BJ (cell line): ENCODE measurements at regions not wholly inside any gene's neighbourhood (a gene's known extent, or its start where the extent isn't known, plus 50 kb on each side); places are given as distances from the start of the nearest gene placed in this dataset.

ENCODE experiments used
- CTCF ChIA-PET: fragments of 350-600 bp; formaldehyde crosslinking; extraction: SDS; loops from one replicate; lab custom pipeline; 2021; ENCODE audit warnings: antibody characterized with exemption, inconsistent platforms; lab: Yijun Ruan, JAX
- POLR2A ChIA-PET: fragments of 300-600 bp; sonication (Branson Sonifier 250); formaldehyde crosslinking; extraction: SDS; loops from one replicate; lab custom pipeline; 2021; ENCODE audit warnings: antibody characterized with exemption; lab: Charles Lee
- DNase-seq: peaks from one replicate; pipeline ENCODE4 v3.0.0-alpha.2; 2011; ENCODE audit warnings: low read depth
- H3K27me3 ChIP-seq: 2 replicates; pipeline ENCODE4 v1.6.0; 2011; ENCODE audit warnings: low read length; ENCODE audit not compliant: control insufficient read depth, insufficient read depth
- H3K36me3 ChIP-seq: 2 replicates; pipeline ENCODE4 v1.5.1; 2011; ENCODE audit warnings: low read length; ENCODE audit not compliant: control insufficient read depth, insufficient read depth
- H3K4me3 ChIP-seq: 2 replicates; pipeline ENCODE4 v1.5.1; 2011; ENCODE audit warnings: low read depth, mild to moderate bottlenecking, control low read depth, low read length
- CTCF ChIP-seq: IDR thresholded peaks from 2 replicates; pipeline ENCODE4 v1.5.1; 2011; ENCODE audit warnings: low read depth, mild to moderate bottlenecking, control low read depth, inconsistent platforms, low read length, moderate library complexity; ENCODE audit not compliant: insufficient read depth

DNA sequence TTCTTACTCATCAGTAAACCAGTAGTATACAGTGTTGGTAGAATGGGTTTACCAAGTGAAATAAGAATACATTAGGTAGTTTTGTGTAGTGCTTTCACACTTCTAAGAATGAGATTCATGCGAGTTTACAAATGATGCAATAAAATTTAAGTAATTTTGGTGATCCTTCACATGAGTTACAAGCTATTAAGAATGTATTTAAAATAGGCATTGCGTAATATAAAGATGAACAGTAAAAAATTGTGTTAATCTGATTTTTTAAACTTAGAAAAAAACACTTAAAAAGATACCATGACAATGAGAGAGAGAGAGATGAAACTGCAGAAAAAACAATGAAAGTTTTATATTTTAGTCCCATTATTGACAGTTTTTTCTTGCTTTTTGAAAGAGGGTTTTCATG is 570.5 kb downstream of the SLITRK6 start:
- no peak for TF ChIP-seq CTCF
- H3K36me3 ChIP-seq = no peaks in the 10 kb centered on the region
- CTCF ChIA-PET = no interaction called here
- no peak for DNase-seq
- no peaks in the 10 kb centered on the region for H3K27me3 ChIP-seq
- POLR2A ChIA-PET = no interaction called here
- H3K4me3 ChIP-seq = no peak overlapping the region

- CTCF ChIA-PET = no interaction called here
- POLR2A ChIA-PET = no interaction called here
- H3K36me3 ChIP-seq = no peaks in the 10 kb centered on the region
- TF ChIP-seq CTCF = no peak
- H3K27me3 ChIP-seq = no peaks in the 10 kb centered on the region
- DNase-seq = no peak
- no peak overlapping the region for H3K4me3 ChIP-seq
These were observed 575.1 kb downstream of the SLITRK6 start for GRCh38 chr13:85223883-85224656.

DNA sequence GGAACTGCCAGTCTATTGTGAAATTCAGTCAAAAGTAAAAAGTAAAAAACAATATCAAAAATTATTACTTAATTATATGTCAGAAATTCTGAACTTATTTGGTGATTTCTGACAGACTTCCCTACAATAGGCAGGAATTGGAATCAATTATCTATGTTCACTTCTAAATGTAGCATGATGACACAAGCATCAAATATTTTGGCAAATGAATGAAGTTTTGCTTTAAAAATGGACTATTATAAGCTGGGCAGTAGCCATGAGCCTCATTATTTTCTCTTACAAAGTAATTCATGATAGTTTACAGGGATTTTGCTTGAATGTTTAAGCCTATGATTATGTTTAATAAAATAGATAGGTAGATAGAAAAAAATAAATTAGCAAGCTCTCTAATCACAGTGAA is 582.6 kb downstream of the SLITRK6 start:
- Histone ChIP-seq H3K27me3 (no peaks in the 10 kb centered on the region), H3K4me3 (no peak overlapping the region), H3K36me3 (no peaks in the 10 kb centered on the region)
- POLR2A ChIA-PET = no interaction called here
- CTCF ChIA-PET = no interaction called here
- no peak for TF ChIP-seq CTCF
- DNase-seq = no peak

DNA sequence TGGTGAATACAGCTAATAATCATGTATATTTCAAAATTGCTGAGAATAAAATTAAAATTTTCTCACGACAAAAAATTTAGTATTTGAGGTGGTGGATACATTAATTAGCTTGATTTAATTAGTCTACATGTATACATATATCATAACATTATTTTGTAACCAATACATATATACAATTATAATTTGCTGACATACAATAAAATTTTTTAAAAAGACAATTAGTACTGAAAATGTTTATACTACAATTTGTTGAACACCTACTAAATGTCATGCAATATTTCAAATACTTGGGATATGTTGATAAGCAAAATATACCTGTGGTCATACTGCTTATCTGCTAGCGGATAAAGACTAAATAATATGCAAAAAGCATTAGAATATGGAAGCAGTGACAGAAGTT is 586.5 kb downstream of the SLITRK6 start:
- ChIA-PET POLR2A (no interaction called here), CTCF (no interaction called here)
- no peaks in the 10 kb centered on the region for H3K36me3 ChIP-seq
- no peak for TF ChIP-seq CTCF
- no peak for DNase-seq
- H3K27me3 ChIP-seq = no peaks in the 10 kb centered on the region
- H3K4me3 ChIP-seq = no peak overlapping the region

- Histone ChIP-seq H3K27me3 (no peaks in the 10 kb centered on the region), H3K4me3 (peak overlapping the region; percentile 25), H3K36me3 (no peaks in the 10 kb centered on the region)
- no peak for DNase-seq
- TF ChIP-seq CTCF = no peak
- CTCF ChIA-PET = no interaction called here
- POLR2A ChIA-PET = no interaction called here
These were observed 594.4 kb downstream of the SLITRK6 start for GRCh38 chr13:85204668-85205344.
